ENCODE measurements at regions not wholly inside any gene's neighbourhood (a gene's known extent, or its start where the extent isn't known, plus 50 kb on each side); places are given as distances from the start of the nearest gene placed in this dataset.

- TF ChIP-seq SIN3A (IDR thresholded peaks at IDR 0.05; ENCODE audit: borderline replicate concordance, insufficient read depth, low read length) (no peak), TAF1 (IDR thresholded peaks at IDR 0.05; ENCODE audit: borderline replicate concordance, insufficient read depth, low read length) (no peak), FOXP2 (optimal IDR thresholded peaks at IDR 0.05; ENCODE audit: borderline replicate concordance, extremely low read depth, extremely low read length, insufficient read depth) (no peak), POLR2AphosphoS5 (IDR thresholded peaks at IDR 0.05; ENCODE audit: low read depth, low read length) (no peak)
- TF ChIP-seq, protein P1, sequence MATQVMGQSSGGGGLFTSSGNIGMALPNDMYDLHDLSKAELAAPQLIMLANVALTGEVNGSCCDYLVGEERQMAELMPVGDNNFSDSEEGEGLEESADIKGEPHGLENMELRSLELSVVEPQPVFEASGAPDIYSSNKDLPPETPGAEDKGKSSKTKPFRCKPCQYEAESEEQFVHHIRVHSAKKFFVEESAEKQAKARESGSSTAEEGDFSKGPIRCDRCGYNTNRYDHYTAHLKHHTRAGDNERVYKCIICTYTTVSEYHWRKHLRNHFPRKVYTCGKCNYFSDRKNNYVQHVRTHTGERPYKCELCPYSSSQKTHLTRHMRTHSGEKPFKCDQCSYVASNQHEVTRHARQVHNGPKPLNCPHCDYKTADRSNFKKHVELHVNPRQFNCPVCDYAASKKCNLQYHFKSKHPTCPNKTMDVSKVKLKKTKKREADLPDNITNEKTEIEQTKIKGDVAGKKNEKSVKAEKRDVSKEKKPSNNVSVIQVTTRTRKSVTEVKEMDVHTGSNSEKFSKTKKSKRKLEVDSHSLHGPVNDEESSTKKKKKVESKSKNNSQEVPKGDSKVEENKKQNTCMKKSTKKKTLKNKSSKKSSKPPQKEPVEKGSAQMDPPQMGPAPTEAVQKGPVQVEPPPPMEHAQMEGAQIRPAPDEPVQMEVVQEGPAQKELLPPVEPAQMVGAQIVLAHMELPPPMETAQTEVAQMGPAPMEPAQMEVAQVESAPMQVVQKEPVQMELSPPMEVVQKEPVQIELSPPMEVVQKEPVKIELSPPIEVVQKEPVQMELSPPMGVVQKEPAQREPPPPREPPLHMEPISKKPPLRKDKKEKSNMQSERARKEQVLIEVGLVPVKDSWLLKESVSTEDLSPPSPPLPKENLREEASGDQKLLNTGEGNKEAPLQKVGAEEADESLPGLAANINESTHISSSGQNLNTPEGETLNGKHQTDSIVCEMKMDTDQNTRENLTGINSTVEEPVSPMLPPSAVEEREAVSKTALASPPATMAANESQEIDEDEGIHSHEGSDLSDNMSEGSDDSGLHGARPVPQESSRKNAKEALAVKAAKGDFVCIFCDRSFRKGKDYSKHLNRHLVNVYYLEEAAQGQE (IDR thresholded peaks at IDR 0.05; ENCODE audit: insufficient read depth in 1 of 2, low read depth in 2 of 2, low read length in 2 of 2), result no peak
Measured at GRCh38 chr1:38512024-38512767, 347.4 kb downstream of the RRAGC start.

DNA sequence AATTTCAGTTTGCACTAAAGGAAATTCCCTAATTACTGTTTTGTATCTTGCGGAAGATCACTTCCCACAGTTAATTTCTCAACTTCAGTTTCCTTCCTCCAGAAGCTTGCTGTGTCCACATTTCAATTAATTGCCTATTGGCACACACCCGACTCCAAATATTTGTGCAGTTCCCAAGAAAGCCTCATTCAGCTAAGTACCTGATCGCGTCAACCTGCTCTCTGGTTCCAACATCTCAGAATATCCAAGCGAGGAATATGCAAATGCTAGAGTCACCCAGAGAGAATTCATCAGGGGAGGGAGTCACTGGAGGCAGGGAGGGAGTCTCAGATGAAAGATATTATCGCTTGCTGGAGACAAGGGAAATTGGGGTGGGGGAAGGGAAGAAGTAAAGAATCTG is 351.3 kb downstream of the RRAGC start:
- TF ChIP-seq FOXP2 (optimal IDR thresholded peaks at IDR 0.05; ENCODE audit: borderline replicate concordance, extremely low read depth, extremely low read length, insufficient read depth) (no peak), SIN3A (IDR thresholded peaks at IDR 0.05; ENCODE audit: borderline replicate concordance, insufficient read depth, low read length) (no peak), POLR2AphosphoS5 (IDR thresholded peaks at IDR 0.05; ENCODE audit: low read depth, low read length) (no peak)
- TF ChIP-seq, protein P1 (IDR thresholded peaks at IDR 0.05; ENCODE audit: insufficient read depth in 1 of 2, low read depth in 2 of 2, low read length in 2 of 2), result no peak

DNA sequence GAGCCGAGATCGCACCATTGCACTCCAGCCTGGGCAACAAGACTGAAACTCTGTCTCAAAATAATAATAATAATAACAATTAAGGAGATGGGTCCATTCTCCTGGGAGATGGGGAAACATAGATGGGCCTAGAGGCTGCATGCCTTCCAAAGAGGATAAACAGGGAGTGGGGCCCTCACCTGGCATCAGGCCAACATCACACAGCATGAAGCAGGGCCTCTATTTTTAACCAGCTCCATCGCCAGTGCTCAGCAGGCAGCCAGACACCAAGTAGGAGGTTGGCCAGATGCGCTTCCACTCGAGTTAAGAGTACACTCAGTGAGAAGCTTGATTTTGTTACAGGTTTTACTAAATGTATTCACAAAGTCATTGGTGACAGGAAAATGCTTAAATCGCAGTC is 352.0 kb downstream of the RRAGC start:
- TF ChIP-seq, protein P1 (IDR thresholded peaks at IDR 0.05; ENCODE audit: insufficient read depth in 1 of 2, low read depth in 2 of 2, low read length in 2 of 2), result no peak
- no peak for TF ChIP-seq POLR2AphosphoS5 (IDR thresholded peaks at IDR 0.05; ENCODE audit: low read depth, low read length)

GRCh38 chr1:38505944-38506343 is 353.6 kb downstream of the RRAGC start:
- TF ChIP-seq SIN3A (IDR thresholded peaks at IDR 0.05; ENCODE audit: borderline replicate concordance, insufficient read depth, low read length) (no peak), POLR2AphosphoS5 (IDR thresholded peaks at IDR 0.05; ENCODE audit: low read depth, low read length) (no peak), FOXP2 (optimal IDR thresholded peaks at IDR 0.05; ENCODE audit: borderline replicate concordance, extremely low read depth, extremely low read length, insufficient read depth) (no peak), TAF1 (IDR thresholded peaks at IDR 0.05; ENCODE audit: borderline replicate concordance, insufficient read depth, low read length) (no peak)

- no peak for TF ChIP-seq FOXP2 (optimal IDR thresholded peaks at IDR 0.05; ENCODE audit: borderline replicate concordance, extremely low read depth, extremely low read length, insufficient read depth)
- TF ChIP-seq, protein P1 (IDR thresholded peaks at IDR 0.05; ENCODE audit: insufficient read depth in 1 of 2, low read depth in 2 of 2, low read length in 2 of 2), result no peak
- TF ChIP-seq SIN3A (IDR thresholded peaks at IDR 0.05; ENCODE audit: borderline replicate concordance, insufficient read depth, low read length), result no peak
- TF ChIP-seq TAF1 (IDR thresholded peaks at IDR 0.05; ENCODE audit: borderline replicate concordance, insufficient read depth, low read length), result no peak
- TF ChIP-seq POLR2AphosphoS5 (IDR thresholded peaks at IDR 0.05; ENCODE audit: low read depth, low read length), result no peak
Measured at GRCh38 chr1:38502758-38503157, 356.8 kb downstream of the RRAGC start.

All from PFSK-1 (cell line).